Activated CD8-positive, alpha-beta memory T cell treated with anti-CD3 and anti-CD28 coated beads for 24 hours (primary cell): ENCODE measurements at regions not wholly inside any gene's neighbourhood (a gene's known extent, or its start where the extent isn't known, plus 50 kb on each side); places are given as distances from the start of the nearest gene placed in this dataset.

Experiments
- DNase-seq: peaks from one replicate; pipeline ENCODE4 v3.0.0-alpha.2; 2020

- DNase-seq = no peak
These were observed 333.3 kb upstream of the DDX53 start for GRCh38 chrX:22666441-22666840.

GRCh38 chrX:22674932-22675331 lies 324.8 kb upstream of the DDX53 start:
- no peak for DNase-seq

GRCh38 chrX:22686138-22686541 lies 313.6 kb upstream of the DDX53 start:
- DNase-seq = no peak

GRCh38 chrX:22689290-22689689 lies 310.5 kb upstream of the DDX53 start:
- DNase-seq = no peak

- DNase-seq = no peak
These were observed 309.6 kb upstream of the DDX53 start for GRCh38 chrX:22690116-22690515.

GRCh38 chrX:22691966-22692565 lies 307.7 kb upstream of the DDX53 start:
- DNase-seq = no peak

GRCh38 chrX:22698151-22698550 lies 301.6 kb upstream of the DDX53 start:
- no peak for DNase-seq

- DNase-seq = no peak
These were observed 300.1 kb upstream of the DDX53 start for GRCh38 chrX:22699581-22700091.

GRCh38 chrX:22712942-22713341 lies 286.8 kb upstream of the DDX53 start:
- DNase-seq = no peak

- DNase-seq = no peak
These were observed 269.2 kb upstream of the DDX53 start for GRCh38 chrX:22730542-22730941.

- DNase-seq = no peak
These were observed 262.2 kb upstream of the DDX53 start for GRCh38 chrX:22737541-22737940.

- no peak for DNase-seq
These were observed 260.5 kb upstream of the DDX53 start for GRCh38 chrX:22739276-22739675.

- no peak for DNase-seq
These were observed 258.9 kb upstream of the DDX53 start for GRCh38 chrX:22740836-22741235.

GRCh38 chrX:22742174-22742573 lies 257.6 kb upstream of the DDX53 start:
- DNase-seq = no peak

GRCh38 chrX:22746081-22746480 lies 253.7 kb upstream of the DDX53 start:
- DNase-seq = no peak

GRCh38 chrX:22748093-22748999 lies 251.4 kb upstream of the DDX53 start:
- peak; percentile 73 for DNase-seq

- no peak for DNase-seq
These were observed 240.8 kb upstream of the DDX53 start for GRCh38 chrX:22758807-22759481.

GRCh38 chrX:22760513-22761057 lies 239.2 kb upstream of the DDX53 start:
- DNase-seq = no peak

GRCh38 chrX:22788221-22788620 lies 211.5 kb upstream of the DDX53 start:
- DNase-seq = no peak

GRCh38 chrX:22795671-22796070 lies 204.1 kb upstream of the DDX53 start:
- DNase-seq = no peak

GRCh38 chrX:22800360-22800759 lies 199.4 kb upstream of the DDX53 start:
- DNase-seq = no peak

GRCh38 chrX:22800806-22801205 lies 199.0 kb upstream of the DDX53 start:
- DNase-seq = no peak

GRCh38 chrX:22803353-22803752 lies 196.4 kb upstream of the DDX53 start:
- DNase-seq = no peak
